ENCODE measurements at regions not wholly inside any gene's neighbourhood (a gene's known extent, or its start where the extent isn't known, plus 50 kb on each side); places are given as distances from the start of the nearest gene placed in this dataset.

GRCh38 chr10:117797296-117797695 lies 249.4 kb downstream of the RAB11FIP2 start:
- no peak for TF ChIP-seq CTCF (IDR thresholded peaks at IDR 0.05 in 2 of 3, conservative IDR thresholded peaks at IDR 0.05 in 1 of 3; ENCODE audit: control insufficient read depth in 2 of 3, extremely low read depth in 1 of 3, insufficient read depth in 1 of 3, low read depth in 3 of 3, low read length in 3 of 3)
- TF ChIP-seq POLR2A (IDR thresholded peaks at IDR 0.05; ENCODE audit: low read depth, low read length): no peak
- TF ChIP-seq NRF1 (conservative IDR thresholded peaks at IDR 0.05; ENCODE audit: low read depth, low read length): no peak
- TF ChIP-seq POLR2AphosphoS5 (IDR thresholded peaks at IDR 0.05; ENCODE audit: low read length): no peak
- no peak for TF ChIP-seq SP1 (IDR thresholded peaks at IDR 0.05; ENCODE audit: low read depth, low read length)

Measured in GM12878 (cell line).